ENCODE measurements at regions not wholly inside any gene's neighbourhood (a gene's known extent, or its start where the extent isn't known, plus 50 kb on each side); places are given as distances from the start of the nearest gene placed in this dataset.

- no peak for DNase-seq
- no peak for FAIRE-seq
- no peaks in the 10 kb centered on the region for H3K36me3 ChIP-seq (ENCODE audit: control insufficient read depth in 2 of 3, insufficient read depth in 3 of 3, low read length in 3 of 3)
- intact Hi-C loops (cut with DNase I): no loop called here
- no peak overlapping the region for H3K27ac ChIP-seq (ENCODE audit: low read depth in 2 of 2, low read length in 2 of 2)
- H3K9ac ChIP-seq (ENCODE audit: low read length in 3 of 3): no peak overlapping the region
- peaks cover 0 to 13% (median 12%) of the 10 kb centered on the region in 3 donors for H3K4me1 ChIP-seq (ENCODE audit: control insufficient read depth in 2 of 3, insufficient read depth in 2 of 3, low read depth in 1 of 3, low read length in 3 of 3)
- no peak for TF ChIP-seq CTCF (IDR thresholded peaks at IDR 0.05; ENCODE audit: borderline replicate concordance, extremely low read depth, insufficient read depth)
- H3K9me3 ChIP-seq (ENCODE audit: control insufficient read depth in 2 of 3, insufficient read depth in 1 of 3, low read length in 3 of 3): no peaks in the 10 kb centered on the region
- H3K27me3 ChIP-seq (ENCODE audit: control insufficient read depth, insufficient read depth, low read length): no peaks in the 10 kb centered on the region
- H3K4me3 ChIP-seq (ENCODE audit: low read length in 3 of 3): no peak overlapping the region
Observed at GRCh38 chr5:135632798-135633197, 54.0 kb upstream of the CXCL14 start.

DNA sequence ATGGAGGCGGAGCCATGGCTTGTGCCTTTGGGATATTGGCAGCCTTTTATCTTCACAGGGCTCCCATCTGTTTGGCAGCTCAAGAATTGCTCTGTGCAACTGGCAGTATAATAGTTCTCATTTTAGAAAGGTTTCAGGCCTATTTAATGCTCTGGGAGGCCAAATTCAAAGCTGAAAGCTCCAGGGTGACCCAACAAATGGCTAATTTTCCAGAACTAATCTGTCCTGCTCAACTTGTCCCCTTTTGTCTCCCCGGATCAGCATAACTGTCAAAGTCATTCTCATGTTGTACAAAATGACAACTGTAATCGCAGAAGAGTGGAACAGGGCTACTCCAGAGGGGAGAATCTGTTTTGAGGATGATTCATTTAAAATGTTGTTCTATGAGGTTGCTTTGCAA is 52.6 kb upstream of the CXCL14 start:
- Histone ChIP-seq H3K9me3 (ENCODE audit: control insufficient read depth in 2 of 3, insufficient read depth in 1 of 3, low read length in 3 of 3) (no peaks in the 10 kb centered on the region), H3K4me3 (ENCODE audit: low read length in 3 of 3) (no peak overlapping the region), H3K4me1 (ENCODE audit: control insufficient read depth in 2 of 3, insufficient read depth in 2 of 3, low read depth in 1 of 3, low read length in 3 of 3) (peaks cover 0 to 18% (median 14%) of the 10 kb centered on the region in 3 donors), H3K27ac (ENCODE audit: low read depth in 2 of 2, low read length in 2 of 2) (no peak overlapping the region), H3K9ac (ENCODE audit: low read length in 3 of 3) (no peak overlapping the region), H3K36me3 (ENCODE audit: control insufficient read depth in 2 of 3, insufficient read depth in 3 of 3, low read length in 3 of 3) (no peaks in the 10 kb centered on the region), H3K27me3 (ENCODE audit: control insufficient read depth, insufficient read depth, low read length) (no peaks in the 10 kb centered on the region)
- DNase-seq (no peak), FAIRE-seq (no peak)
- no peak for TF ChIP-seq CTCF (IDR thresholded peaks at IDR 0.05; ENCODE audit: borderline replicate concordance, extremely low read depth, insufficient read depth)
- intact Hi-C loops (cut with DNase I): no loop called here

DNA sequence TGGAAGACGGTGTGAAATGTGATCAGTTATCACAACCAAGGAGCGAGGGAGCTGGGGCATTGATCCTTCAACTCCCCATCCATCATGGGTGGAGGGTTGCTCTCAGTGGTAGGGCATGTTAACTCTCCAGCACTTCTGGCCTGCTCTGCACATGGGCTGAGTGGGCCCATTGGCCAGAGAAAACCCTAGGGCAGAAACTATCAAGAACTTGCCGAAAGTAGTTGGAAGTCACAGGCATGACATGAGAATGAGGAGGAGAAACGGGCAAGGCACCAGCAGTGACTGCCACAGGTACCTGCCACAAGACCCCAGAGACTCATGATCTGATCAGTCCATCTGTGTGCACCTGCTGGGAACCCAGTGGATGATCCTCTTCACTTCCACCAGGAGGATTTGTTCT is 50.9 kb upstream of the CXCL14 start:
- Histone ChIP-seq H3K4me1 (ENCODE audit: control insufficient read depth in 2 of 3, insufficient read depth in 2 of 3, low read depth in 1 of 3, low read length in 3 of 3) (peaks cover 0 to 7% (median 6%) of the 10 kb centered on the region in 3 donors), H3K4me3 (ENCODE audit: low read length in 3 of 3) (no peak overlapping the region), H3K9me3 (ENCODE audit: control insufficient read depth in 2 of 3, insufficient read depth in 1 of 3, low read length in 3 of 3) (no peaks in the 10 kb centered on the region), H3K27me3 (ENCODE audit: control insufficient read depth, insufficient read depth, low read length) (no peaks in the 10 kb centered on the region), H3K27ac (ENCODE audit: low read depth in 2 of 2, low read length in 2 of 2) (no peak overlapping the region), H3K9ac (ENCODE audit: low read length in 3 of 3) (no peak overlapping the region), H3K36me3 (ENCODE audit: control insufficient read depth in 2 of 3, insufficient read depth in 3 of 3, low read length in 3 of 3) (no peaks in the 10 kb centered on the region)
- DNase-seq (no peak), FAIRE-seq (no peak)
- intact Hi-C loops (cut with DNase I): no loop called here
- no peak for TF ChIP-seq CTCF (IDR thresholded peaks at IDR 0.05; ENCODE audit: borderline replicate concordance, extremely low read depth, insufficient read depth)

Data from kidney (tissue), 13 donors.